Kidney epithelial cell (primary cell): ENCODE measurements at regions not wholly inside any gene's neighbourhood (a gene's known extent, or its start where the extent isn't known, plus 50 kb on each side); places are given as distances from the start of the nearest gene placed in this dataset.

Experiments
- DNase-seq: peaks from one replicate; pipeline ENCODE4 v3.0.0-alpha.2; 2010; ENCODE audit warnings: low read depth
- H3K27me3 ChIP-seq: 2 replicates; pipeline ENCODE4 v1.6.0; 2011; ENCODE audit warnings: low read length; ENCODE audit not compliant: control insufficient read depth, insufficient read depth
- H3K36me3 ChIP-seq: 2 replicates; pipeline ENCODE4 v1.5.1; 2011; ENCODE audit warnings: low read length; ENCODE audit not compliant: control insufficient read depth, insufficient read depth
- H3K4me3 ChIP-seq: 2 replicates; pipeline ENCODE4 v1.5.1; 2011; ENCODE audit warnings: low read depth, mild to moderate bottlenecking, control low read depth, low read length
- CTCF ChIP-seq: IDR thresholded peaks from 2 replicates; pipeline ENCODE4 v1.5.1; 2011; ENCODE audit warnings: mild to moderate bottlenecking, moderate library complexity, low read length, control low read depth, inconsistent platforms; ENCODE audit not compliant: insufficient read depth, poor library complexity, severe bottlenecking

GRCh38 chr10:31124852-31125251 is 93.2 kb upstream of the ZNF438 start:
- no peak overlapping the region for H3K4me3 ChIP-seq
- no peaks in the 10 kb centered on the region for H3K27me3 ChIP-seq
- TF ChIP-seq CTCF: no peak
- no peaks in the 10 kb centered on the region for H3K36me3 ChIP-seq
- DNase-seq: no peak

- no peak for DNase-seq
- Histone ChIP-seq H3K36me3 (no peaks in the 10 kb centered on the region), H3K27me3 (no peaks in the 10 kb centered on the region), H3K4me3 (no peak overlapping the region)
- TF ChIP-seq CTCF: no peak
Measured at GRCh38 chr10:31125789-31126188, 94.1 kb upstream of the ZNF438 start.

- TF ChIP-seq CTCF: no peak
- H3K27me3 ChIP-seq: no peaks in the 10 kb centered on the region
- no peak overlapping the region for H3K4me3 ChIP-seq
- no peaks in the 10 kb centered on the region for H3K36me3 ChIP-seq
- DNase-seq: no peak
Measured at GRCh38 chr10:31126593-31126992, 94.9 kb upstream of the ZNF438 start.

GRCh38 chr10:31128536-31128935 is 96.9 kb upstream of the ZNF438 start:
- no peak for DNase-seq
- Histone ChIP-seq H3K4me3 (no peak overlapping the region), H3K27me3 (no peaks in the 10 kb centered on the region), H3K36me3 (no peaks in the 10 kb centered on the region)
- no peak for TF ChIP-seq CTCF

- TF ChIP-seq CTCF: no peak
- no peaks in the 10 kb centered on the region for H3K36me3 ChIP-seq
- H3K4me3 ChIP-seq: no peak overlapping the region
- H3K27me3 ChIP-seq: no peaks in the 10 kb centered on the region
- peak; percentile 62 for DNase-seq
Measured at GRCh38 chr10:31129271-31129670, 97.6 kb upstream of the ZNF438 start.

GRCh38 chr10:31129880-31130405 is 98.3 kb upstream of the ZNF438 start:
- no peak for DNase-seq
- Histone ChIP-seq H3K27me3 (no peaks in the 10 kb centered on the region), H3K4me3 (no peak overlapping the region), H3K36me3 (no peaks in the 10 kb centered on the region)
- no peak for TF ChIP-seq CTCF
